HEK293 (cell line): ENCODE measurements at regions not wholly inside any gene's neighbourhood (a gene's known extent, or its start where the extent isn't known, plus 50 kb on each side); places are given as distances from the start of the nearest gene placed in this dataset.

ENCODE experiments used
- CTCF ChIA-PET: fragments of 350-600 bp; formaldehyde crosslinking; extraction: SDS; loops from one replicate; lab custom pipeline; 2021; ENCODE audit warnings: antibody characterized with exemption; lab: Yijun Ruan, JAX
- POLR2A ChIA-PET: fragments of 300-600 bp; formaldehyde crosslinking; extraction: SDS; loops from one replicate; lab custom pipeline; 2020; ENCODE audit warnings: antibody characterized with exemption, inconsistent platforms; lab: Yijun Ruan, JAX
- H3K27ac ChIP-seq: fragments of 200-500 bp; sonication (Bioruptor generic); 2 replicates; pipeline ENCODE4 v1.5.1; 2014; ENCODE audit warnings: low read depth, low read length, control low read depth, inconsistent platforms; ENCODE audit errors: extremely low read depth
- H3K36me3 ChIP-seq, 2 experiments: fragments of 200-500 bp in 1 of 2; sonication (Bioruptor generic) in 1 of 2; 1 replicate in 1 of 2; 2 replicates in 1 of 2; pipeline ENCODE4 v1.5.1; 2014 to 2017; ENCODE audit warnings: inconsistent platforms in 2 of 2, low read length in 2 of 2; ENCODE audit not compliant: control insufficient read depth in 2 of 2, insufficient read depth in 1 of 2
- H3K4me1 ChIP-seq: fragments of 200-500 bp; sonication (Bioruptor generic); 2 replicates; pipeline ENCODE4 v1.5.1; 2014; ENCODE audit warnings: mild to moderate bottlenecking, low read length, inconsistent platforms; ENCODE audit not compliant: control insufficient read depth, insufficient read depth
- H3K4me3 ChIP-seq: 2 replicates; pipeline ENCODE4 v1.5.1; 2011; ENCODE audit warnings: low read depth, mild to moderate bottlenecking, control low read depth, low read length, moderate library complexity
- H3K9me3 ChIP-seq: fragments of 200-500 bp; sonication (Bioruptor generic); 2 replicates; pipeline ENCODE4 v1.5.1; 2014; ENCODE audit warnings: low read depth, low read length, inconsistent platforms; ENCODE audit not compliant: control insufficient read depth, insufficient read depth
- EGR2 ChIP-seq: fragments of 450-650 bp; formaldehyde crosslinking; IDR thresholded peaks from 2 replicates; pipeline ENCODE4 v1.5.1; 2016; ENCODE audit warnings: low read depth, missing biosample characterization, missing genetic modification characterization
- ELK4 ChIP-seq: IDR thresholded peaks from 2 replicates; pipeline ENCODE4 v1.6.1; 2011; ENCODE audit warnings: mild to moderate bottlenecking, low read depth, low read length, borderline replicate concordance
- KLF9 ChIP-seq: fragments of 450-650 bp; formaldehyde crosslinking; IDR thresholded peaks from 2 replicates; pipeline ENCODE4 v1.5.1; 2016; ENCODE audit warnings: missing biosample characterization, missing genetic modification characterization, low read depth
- OSR2 ChIP-seq: fragments of 450-650 bp; formaldehyde crosslinking; IDR thresholded peaks from 2 replicates; pipeline ENCODE4 v1.5.1; 2016; ENCODE audit warnings: missing biosample characterization, missing genetic modification characterization
- WT1 ChIP-seq: fragments of 450-650 bp; formaldehyde crosslinking; IDR thresholded peaks from 2 replicates; pipeline ENCODE4 v1.5.1; 2016; ENCODE audit warnings: missing biosample characterization, missing genetic modification characterization
- ZBTB11 ChIP-seq: fragments of 450-650 bp; formaldehyde crosslinking; conservative IDR thresholded peaks from 2 replicates; pipeline ENCODE4 v1.5.1; 2016; ENCODE audit warnings: low read depth, missing biosample characterization, missing genetic modification characterization
- ZBTB7A ChIP-seq: fragments of 450-650 bp; formaldehyde crosslinking; IDR thresholded peaks from 2 replicates; pipeline ENCODE4 v1.5.1; 2016; ENCODE audit warnings: low read depth, missing biosample characterization, missing genetic modification characterization
- ZBTB8A ChIP-seq: fragments of 450-650 bp; formaldehyde crosslinking; IDR thresholded peaks from 2 replicates; pipeline ENCODE4 v1.5.1; 2016; ENCODE audit warnings: missing biosample characterization, missing genetic modification characterization
- ZFP69B ChIP-seq: fragments of 450-650 bp; formaldehyde crosslinking; IDR thresholded peaks from 2 replicates; pipeline ENCODE4 v1.5.1; 2016; ENCODE audit warnings: missing biosample characterization, missing genetic modification characterization
- ZNF175 ChIP-seq: fragments of 450-650 bp; formaldehyde crosslinking; IDR thresholded peaks from 2 replicates; pipeline ENCODE4 v1.5.1; 2016; ENCODE audit warnings: missing biosample characterization, missing genetic modification characterization
- ZNF266 ChIP-seq: fragments of 450-650 bp; formaldehyde crosslinking; IDR thresholded peaks from 2 replicates; pipeline ENCODE4 v1.5.1; 2016; ENCODE audit warnings: missing biosample characterization, missing genetic modification characterization, low read depth
- ZNF280D ChIP-seq: fragments of 450-650 bp; formaldehyde crosslinking; IDR thresholded peaks from 2 replicates; pipeline ENCODE4 v1.5.1; 2016; ENCODE audit warnings: missing biosample characterization, missing genetic modification characterization
- ZNF335 ChIP-seq: fragments of 450-650 bp; formaldehyde crosslinking; conservative IDR thresholded peaks from 2 replicates; pipeline ENCODE4 v1.5.1; 2016; ENCODE audit warnings: missing biosample characterization, missing genetic modification characterization
- ZNF37A ChIP-seq: fragments of 450-650 bp; IDR thresholded peaks from 2 replicates; pipeline ENCODE4 v1.5.1; 2018; ENCODE audit warnings: missing biosample characterization, missing genetic modification characterization
- ZNF513 ChIP-seq: fragments of 450-650 bp; IDR thresholded peaks from 2 replicates; pipeline ENCODE4 v1.5.1; 2018; ENCODE audit warnings: missing biosample characterization, missing genetic modification characterization
- ZNF521 ChIP-seq: fragments of 450-650 bp; formaldehyde crosslinking; IDR thresholded peaks from 2 replicates; pipeline ENCODE4 v1.5.1; 2017; ENCODE audit warnings: missing biosample characterization, mild to moderate bottlenecking, missing genetic modification characterization
- ZNF548 ChIP-seq: fragments of 450-650 bp; formaldehyde crosslinking; IDR thresholded peaks from 2 replicates; pipeline ENCODE4 v1.5.1; 2016; ENCODE audit warnings: missing biosample characterization, missing genetic modification characterization
- ZNF585B ChIP-seq: fragments of 450-650 bp; formaldehyde crosslinking; IDR thresholded peaks from 2 replicates; pipeline ENCODE4 v1.5.1; 2016; ENCODE audit warnings: missing biosample characterization, missing genetic modification characterization
- ZNF658 ChIP-seq: fragments of 450-650 bp; formaldehyde crosslinking; IDR thresholded peaks from 2 replicates; pipeline ENCODE4; 2016; ENCODE audit warnings: missing biosample characterization, missing genetic modification characterization
- ZNF670 ChIP-seq: fragments of 450-650 bp; formaldehyde crosslinking; IDR thresholded peaks from 2 replicates; pipeline ENCODE4 v1.5.1; 2016; ENCODE audit warnings: missing biosample characterization, missing genetic modification characterization, low read depth
- ZNF76 ChIP-seq: fragments of 450-650 bp; formaldehyde crosslinking; IDR thresholded peaks from 2 replicates; pipeline ENCODE4; 2016; ENCODE audit warnings: low read depth, missing biosample characterization, missing genetic modification characterization, borderline replicate concordance
- ZNF776 ChIP-seq: fragments of 450-650 bp; formaldehyde crosslinking; IDR thresholded peaks from 2 replicates; pipeline ENCODE4 v1.5.0; 2017; ENCODE audit warnings: missing biosample characterization, missing genetic modification characterization, borderline replicate concordance
- ZNF792 ChIP-seq: fragments of 450-650 bp; formaldehyde crosslinking; IDR thresholded peaks from 2 replicates; pipeline ENCODE4 v1.5.1; 2016; ENCODE audit warnings: missing biosample characterization, missing genetic modification characterization
- ZSCAN23 ChIP-seq: fragments of 450-650 bp; formaldehyde crosslinking; IDR thresholded peaks from 2 replicates; pipeline ENCODE4 v1.5.1; 2016; ENCODE audit warnings: missing biosample characterization, missing genetic modification characterization
- ZSCAN30 ChIP-seq: fragments of 450-650 bp; IDR thresholded peaks from 2 replicates; pipeline ENCODE4 v1.5.1; 2018; ENCODE audit warnings: missing biosample characterization, mild to moderate bottlenecking, missing genetic modification characterization, moderate library complexity
- ZSCAN4 ChIP-seq: fragments of 450-650 bp; formaldehyde crosslinking; IDR thresholded peaks from 2 replicates; pipeline ENCODE4 v1.5.1; 2017; ENCODE audit warnings: missing biosample characterization, missing genetic modification characterization

GRCh38 chr5:82403724-82404123 lies 125.6 kb upstream of the RPS23 start (continued):
- TF ChIP-seq OSR2 (no peak), ZBTB7A (tag by site-specific recombination) (no peak), ZNF266 (tag by site-specific recombination) (no peak), ZNF280D (tag by site-specific recombination) (no peak), ZSCAN23 (tag by site-specific recombination) (no peak), ZNF513 (no peak), ZBTB11 (tag by site-specific recombination) (no peak), ZNF37A (tag by site-specific recombination) (no peak)
- TF ChIP-seq, all 188 proteins: peak for 0

GRCh38 chr5:82403026-82403425 lies 124.9 kb upstream of the RPS23 start:
- POLR2A ChIA-PET, result no interaction called here
- H3K36me3 ChIP-seq, result no peaks in the 10 kb centered on the region
- H3K27ac ChIP-seq, result no peak overlapping the region

More at GRCh38 chr5:82403026-82403425, 124.9 kb upstream of the RPS23 start:
- TF ChIP-seq ZNF792 (tag by site-specific recombination) (no peak), ZFP69B (tag by site-specific recombination) (no peak), ZBTB8A (no peak), ZNF585B (no peak), ZNF76 (tag by site-specific recombination) (no peak), EGR2 (tag by site-specific recombination) (no peak), KLF9 (tag by site-specific recombination) (no peak), ZNF521 (no peak), ZNF658 (no peak), ZNF175 (no peak), ZNF670 (tag by site-specific recombination) (no peak), ELK4 (no peak), ZSCAN4 (tag by site-specific recombination) (no peak), WT1 (tag by site-specific recombination) (no peak), ZSCAN30 (tag by site-specific recombination) (no peak), ZNF776 (tag by site-specific recombination) (no peak), ZNF548 (tag by site-specific recombination) (no peak), ZNF335 (tag by site-specific recombination) (no peak)
- Histone ChIP-seq H3K9me3 (no peaks in the 10 kb centered on the region), H3K4me1 (peaks cover 21% of the 10 kb centered on the region), H3K4me3 (no peak overlapping the region)
- CTCF ChIA-PET, result interaction anchor here (0.7 kb wide), 1 partner anchor 10 kb away, joined by 4 read pairs; no protein-coding TSS in a partner anchor
